Activated T-cell treated with anti-CD3 and anti-CD28 coated beads, Interleukin-2, amount 50 U/mL, for 4 hours (primary cell): ENCODE measurements at regions not wholly inside any gene's neighbourhood (a gene's known extent, or its start where the extent isn't known, plus 50 kb on each side); places are given as distances from the start of the nearest gene placed in this dataset.
"Not testable (repeated sequence)": the region's sequence is repeated elsewhere in the genome, so short reads cannot be mapped to it uniquely, and the experiment has no call there.

Source experiments
- ATAC-seq, 2 donors: fragments of 200-7000 bp; cut with Tn5 transposase; one replicate each; pipeline ENCODE4 v1.10.0; 2021
- DNase-seq: peaks from one replicate; pipeline ENCODE4 v3.0.0-alpha.2; 2020
- H3K27me3 Mint-ChIP-seq: one replicate; pipeline ENCODE4 v1.8.0; 2021; ENCODE audit warnings: low read depth, mixed read lengths
- H3K36me3 Mint-ChIP-seq: one replicate; pipeline ENCODE4 v1.8.0; 2022; ENCODE audit warnings: mixed read lengths; ENCODE audit not compliant: insufficient read depth
- H3K4me1 Mint-ChIP-seq: one replicate; pipeline ENCODE4 v1.8.0; 2021; ENCODE audit warnings: low read depth, mixed read lengths
- H3K4me3 Mint-ChIP-seq: one replicate; pipeline ENCODE4 v1.8.0; 2021; ENCODE audit warnings: mild to moderate bottlenecking, moderate library complexity, mixed read lengths
- H3K9me3 Mint-ChIP-seq: one replicate; pipeline ENCODE4 v1.8.0; 2021; ENCODE audit warnings: mixed read lengths

GRCh38 chr3:18190646-18191045, 234.5 kb downstream of the SATB1 start:
- Mint-ChIP-seq H3K4me1 (no peaks in the 10 kb centered on the region), H3K4me3 (no peak overlapping the region), H3K36me3 (no peaks in the 10 kb centered on the region), H3K27me3 (peaks cover 4% of the 10 kb centered on the region), H3K9me3 (no peaks in the 10 kb centered on the region)
- ATAC-seq, result no peak
- no peak for DNase-seq

- Mint-ChIP-seq H3K9me3 (no peaks in the 10 kb centered on the region), H3K4me3 (no peak overlapping the region), H3K4me1 (no peaks in the 10 kb centered on the region), H3K36me3 (no peaks in the 10 kb centered on the region), H3K27me3 (peaks cover 4% of the 10 kb centered on the region)
- DNase-seq (no peak), ATAC-seq (no peak)
Measured at GRCh38 chr3:18189282-18190050, 235.7 kb downstream of the SATB1 start.

DNA sequence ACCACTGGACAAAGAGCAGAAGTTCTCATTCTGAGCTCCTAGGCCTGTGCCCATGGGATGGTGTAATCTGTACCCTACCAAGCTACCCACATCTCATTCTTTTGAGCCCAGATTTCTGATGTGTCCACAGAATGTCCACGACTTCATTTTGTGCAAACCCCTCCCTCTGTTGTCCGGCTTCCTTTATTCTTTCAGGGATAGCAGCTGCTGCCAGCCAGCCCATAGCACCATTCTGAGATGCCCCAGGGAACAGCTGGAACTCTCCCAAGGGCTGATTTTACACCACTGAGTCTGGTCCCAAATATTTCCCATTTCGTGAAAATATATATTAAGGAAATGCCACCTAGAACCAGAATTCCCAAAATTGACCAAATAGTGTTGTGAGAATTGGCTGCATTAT, 236.6 kb downstream of the SATB1 start:
- Mint-ChIP-seq H3K4me1 (no peaks in the 10 kb centered on the region), H3K9me3 (no peaks in the 10 kb centered on the region), H3K4me3 (no peak overlapping the region), H3K36me3 (no peaks in the 10 kb centered on the region), H3K27me3 (peaks cover 4% of the 10 kb centered on the region)
- DNase-seq, result no peak
- no peak for ATAC-seq

GRCh38 chr3:18185624-18186023, 239.5 kb downstream of the SATB1 start:
- Mint-ChIP-seq H3K9me3 (no peaks in the 10 kb centered on the region), H3K27me3 (peaks cover 6% of the 10 kb centered on the region), H3K4me3 (no peak overlapping the region), H3K4me1 (no peaks in the 10 kb centered on the region), H3K36me3 (no peaks in the 10 kb centered on the region)
- no peak for ATAC-seq
- DNase-seq, result no peak

- not testable (repeated sequence) for ATAC-seq, H3K36me3 Mint-ChIP-seq, H3K27me3 Mint-ChIP-seq, H3K4me3 Mint-ChIP-seq, H3K4me1 Mint-ChIP-seq, DNase-seq, H3K9me3 Mint-ChIP-seq
Measured at GRCh38 chr3:18182923-18183322, 242.2 kb downstream of the SATB1 start.

GRCh38 chr3:18179521-18179920, 245.6 kb downstream of the SATB1 start:
- Mint-ChIP-seq H3K4me1 (no peaks in the 10 kb centered on the region), H3K36me3 (no peaks in the 10 kb centered on the region), H3K9me3 (no peaks in the 10 kb centered on the region), H3K27me3 (peaks cover 2% of the 10 kb centered on the region), H3K4me3 (no peak overlapping the region)
- ATAC-seq, result no peak
- no peak for DNase-seq

DNA sequence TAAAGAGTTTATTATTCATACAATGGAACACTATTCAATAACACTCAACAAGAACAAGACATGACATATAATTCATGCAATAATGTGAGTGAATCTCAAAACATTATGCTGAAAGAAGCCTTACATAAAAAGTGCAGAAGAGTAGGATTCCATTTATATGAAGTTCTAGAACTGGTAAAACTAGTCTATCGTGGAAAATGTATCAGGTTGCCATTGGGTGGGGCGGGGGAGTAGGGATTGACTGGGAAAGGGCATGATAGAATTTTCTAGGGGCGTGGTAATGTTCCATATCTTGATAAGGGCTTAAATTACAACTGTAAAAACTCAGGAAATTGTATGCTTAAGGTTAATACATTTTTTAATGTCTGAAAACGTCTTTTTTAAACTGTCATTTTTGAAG, 247.9 kb downstream of the SATB1 start:
- ATAC-seq, result no peak
- Mint-ChIP-seq H3K36me3 (no peaks in the 10 kb centered on the region), H3K4me1 (no peaks in the 10 kb centered on the region), H3K4me3 (no peak overlapping the region), H3K9me3 (no peaks in the 10 kb centered on the region), H3K27me3 (no peaks in the 10 kb centered on the region)
- no peak for DNase-seq

DNA sequence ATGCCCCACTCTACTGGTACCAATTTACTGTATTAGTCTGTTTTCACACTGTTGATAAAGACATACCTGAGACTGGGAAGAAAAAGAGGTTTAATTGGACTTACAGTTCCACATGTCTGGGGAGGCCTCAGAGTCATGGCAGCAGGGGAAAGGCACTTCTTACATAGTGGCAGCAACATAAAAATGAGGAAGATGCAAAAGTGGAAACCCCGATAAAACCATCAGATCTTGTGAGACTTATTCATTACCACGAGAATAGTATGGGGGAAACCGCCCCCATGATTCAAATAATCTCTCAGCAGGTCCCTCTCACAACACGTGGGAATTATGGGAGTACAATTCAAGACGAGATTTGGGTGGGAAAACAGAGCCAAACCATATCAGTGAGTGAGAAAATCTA, 251.2 kb downstream of the SATB1 start:
- H3K9me3 Mint-ChIP-seq, DNase-seq, ATAC-seq, H3K36me3 Mint-ChIP-seq, H3K4me1 Mint-ChIP-seq, H3K4me3 Mint-ChIP-seq, H3K27me3 Mint-ChIP-seq: not testable (repeated sequence)

GRCh38 chr3:18159681-18160080, 265.5 kb downstream of the SATB1 start:
- H3K4me3 Mint-ChIP-seq, result no peak overlapping the region
- H3K9me3 Mint-ChIP-seq, result no peaks in the 10 kb centered on the region
- DNase-seq, result no peak
- H3K4me1 Mint-ChIP-seq, result no peaks in the 10 kb centered on the region
- ATAC-seq, result no peak
- H3K36me3 Mint-ChIP-seq, result no peaks in the 10 kb centered on the region
- peaks cover 5% of the 10 kb centered on the region for H3K27me3 Mint-ChIP-seq

DNA sequence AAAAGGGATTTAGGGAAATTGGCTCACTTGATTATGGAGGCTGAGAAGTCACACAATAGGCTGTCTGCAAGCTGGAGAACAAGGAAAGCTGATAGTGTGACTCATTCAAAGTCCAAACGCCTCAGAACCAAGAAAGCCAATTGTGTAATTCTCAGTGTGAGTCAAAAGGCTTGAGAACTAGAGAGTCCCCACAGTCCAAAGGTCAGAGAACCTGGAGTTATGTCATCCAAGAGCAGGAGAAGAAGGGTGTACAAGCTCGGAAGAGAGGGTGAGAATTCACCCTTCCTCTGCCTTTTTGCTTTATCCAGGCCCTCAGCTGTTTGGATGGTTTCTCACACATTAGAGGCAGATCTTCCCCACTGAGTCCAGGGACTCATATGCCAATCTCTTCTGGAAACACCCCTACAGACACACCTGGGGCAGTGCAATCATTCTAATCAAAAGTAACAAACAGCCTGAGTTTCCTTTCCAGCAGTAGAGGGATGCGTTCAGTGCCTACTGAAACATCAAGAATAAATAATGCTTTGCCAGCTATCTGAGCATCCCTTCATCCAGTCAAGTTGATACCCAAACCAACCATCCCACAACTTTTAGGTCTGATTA, 271.5 kb downstream of the SATB1 start:
- H3K9me3 Mint-ChIP-seq, result no peaks in the 10 kb centered on the region
- no peaks in the 10 kb centered on the region for H3K36me3 Mint-ChIP-seq
- DNase-seq (no peak), ATAC-seq (no peak)
- no peak overlapping the region for H3K4me3 Mint-ChIP-seq
- H3K27me3 Mint-ChIP-seq, result peaks cover 5% of the 10 kb centered on the region
- H3K4me1 Mint-ChIP-seq, result no peaks in the 10 kb centered on the region

DNA sequence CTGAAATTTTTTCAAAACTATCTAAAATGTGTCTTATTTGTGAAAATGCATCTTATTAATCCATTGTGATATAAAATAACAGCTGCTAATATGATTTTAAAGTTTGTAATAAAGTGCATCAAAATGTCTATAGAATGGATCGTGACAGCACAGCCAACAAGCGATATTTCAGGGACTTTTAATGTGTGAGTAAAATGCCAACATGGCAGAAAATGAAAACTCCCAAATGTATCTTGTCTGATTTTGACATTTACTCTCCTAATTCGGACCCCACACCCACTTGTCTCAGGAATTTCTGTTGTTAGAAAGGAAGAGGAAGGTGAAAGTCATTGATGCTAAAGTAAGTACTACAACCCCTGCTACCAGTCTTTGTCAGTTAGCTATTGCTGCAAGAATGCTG, 273.9 kb downstream of the SATB1 start:
- H3K27me3 Mint-ChIP-seq, result no peaks in the 10 kb centered on the region
- no peak for DNase-seq
- H3K36me3 Mint-ChIP-seq, result no peaks in the 10 kb centered on the region

GRCh38 chr3:18149935-18150334, 275.2 kb downstream of the SATB1 start:
- no peaks in the 10 kb centered on the region for H3K9me3 Mint-ChIP-seq
- no peaks in the 10 kb centered on the region for H3K4me1 Mint-ChIP-seq
- DNase-seq, result no peak
- H3K27me3 Mint-ChIP-seq, result no peaks in the 10 kb centered on the region
- ATAC-seq, result no peak
- no peak overlapping the region for H3K4me3 Mint-ChIP-seq
- H3K36me3 Mint-ChIP-seq, result no peaks in the 10 kb centered on the region

More for the DNA sequence above, 273.9 kb downstream of the SATB1 start:
- no peak overlapping the region for H3K4me3 Mint-ChIP-seq
- H3K9me3 Mint-ChIP-seq, result no peaks in the 10 kb centered on the region
- no peaks in the 10 kb centered on the region for H3K4me1 Mint-ChIP-seq
- ATAC-seq, result no peak

- Mint-ChIP-seq H3K9me3 (no peaks in the 10 kb centered on the region), H3K27me3 (no peaks in the 10 kb centered on the region), H3K36me3 (no peaks in the 10 kb centered on the region), H3K4me1 (no peaks in the 10 kb centered on the region), H3K4me3 (no peak overlapping the region)
- DNase-seq (no peak), ATAC-seq (no peak)
Measured at GRCh38 chr3:18149386-18149785, 275.8 kb downstream of the SATB1 start.

- Mint-ChIP-seq H3K4me3 (no peak overlapping the region), H3K9me3 (no peaks in the 10 kb centered on the region), H3K4me1 (no peaks in the 10 kb centered on the region), H3K36me3 (no peaks in the 10 kb centered on the region), H3K27me3 (no peaks in the 10 kb centered on the region)
- no peak for ATAC-seq
- no peak for DNase-seq
Measured at GRCh38 chr3:18144571-18144970, 280.6 kb downstream of the SATB1 start.

GRCh38 chr3:18143258-18143780, 281.8 kb downstream of the SATB1 start:
- Mint-ChIP-seq H3K9me3 (no peaks in the 10 kb centered on the region), H3K4me3 (no peak overlapping the region), H3K27me3 (no peaks in the 10 kb centered on the region), H3K4me1 (no peaks in the 10 kb centered on the region), H3K36me3 (no peaks in the 10 kb centered on the region)
- ATAC-seq (no peak), DNase-seq (no peak)
